CD4-positive, alpha-beta T cell treated with Interleukin-6 for 4 hours (primary cell): ENCODE measurements at regions not wholly inside any gene's neighbourhood (a gene's known extent, or its start where the extent isn't known, plus 50 kb on each side); places are given as distances from the start of the nearest gene placed in this dataset.
"Not testable (repeated sequence)": the region's sequence is repeated elsewhere in the genome, so short reads cannot be mapped to it uniquely, and the experiment has no call there.

Experiments
- DNase-seq: peaks from one replicate; pipeline ENCODE4 v3.0.0-alpha.2; 2020; ENCODE audit warnings: mixed read lengths

DNA sequence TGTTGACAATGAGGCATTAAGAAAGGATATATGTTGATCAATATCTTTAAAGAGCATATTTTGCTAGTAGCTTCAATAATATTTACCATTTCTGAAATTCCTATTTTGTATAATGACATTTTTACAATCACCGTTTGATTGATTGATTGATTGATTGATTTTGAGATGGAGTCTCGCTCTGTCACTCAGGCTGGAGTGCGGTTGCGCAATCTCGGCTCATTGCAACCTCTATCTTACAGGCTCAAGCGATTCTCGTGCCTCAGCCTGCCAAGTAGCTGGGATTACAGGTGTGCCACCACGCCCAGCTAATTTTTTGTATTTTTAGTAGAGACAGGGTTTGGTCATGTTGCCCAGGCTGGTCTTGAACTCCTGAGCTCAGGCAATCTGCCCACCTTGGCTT, 150.9 kb upstream of the TEX13D start:
- DNase-seq, result not testable (repeated sequence)

DNA sequence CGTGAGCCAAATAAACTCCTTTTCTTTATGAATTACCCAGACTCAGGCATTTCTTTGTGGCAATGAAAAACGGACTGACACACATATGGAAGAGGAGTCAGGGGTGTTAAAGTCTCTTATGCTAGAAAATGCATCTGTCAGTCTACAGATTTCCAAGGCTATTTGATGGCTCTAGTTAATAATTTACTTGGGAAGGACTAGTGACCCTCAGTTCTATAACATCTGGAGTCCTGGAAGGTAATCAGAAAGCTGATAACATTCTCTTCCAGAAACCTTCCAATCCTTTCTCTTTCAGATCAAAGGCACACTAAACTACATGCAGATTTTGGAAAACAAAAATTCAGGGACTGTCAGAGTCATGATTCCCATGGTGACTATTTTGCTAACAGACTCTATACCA, 142.0 kb upstream of the TEX13D start:
- DNase-seq, result no peak

DNA sequence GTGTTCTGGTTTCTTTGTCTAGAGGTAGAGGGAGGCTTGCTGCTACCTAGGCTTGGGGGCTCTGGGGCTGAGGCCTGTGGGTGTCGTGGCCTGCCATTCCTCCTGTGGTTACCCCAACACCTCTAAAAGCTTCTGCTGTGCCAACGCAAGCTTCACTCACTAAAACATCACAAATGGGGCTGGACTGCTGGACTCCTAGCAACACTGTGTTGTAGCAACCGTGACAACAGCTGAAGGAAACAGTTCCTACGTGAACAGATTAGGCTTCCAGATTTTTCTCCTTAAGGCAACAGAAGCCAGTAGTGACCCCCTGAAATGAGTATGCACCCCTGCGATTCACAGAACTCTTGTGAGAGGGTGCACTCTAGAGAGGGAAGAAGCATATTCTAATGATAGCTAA, 138.3 kb upstream of the TEX13D start:
- no peak for DNase-seq

GRCh38 chrX:124194901-124195300, 137.6 kb upstream of the TEX13D start:
- DNase-seq, result no peak

GRCh38 chrX:124203311-124203710, 129.1 kb upstream of the TEX13D start:
- no peak for DNase-seq

DNA sequence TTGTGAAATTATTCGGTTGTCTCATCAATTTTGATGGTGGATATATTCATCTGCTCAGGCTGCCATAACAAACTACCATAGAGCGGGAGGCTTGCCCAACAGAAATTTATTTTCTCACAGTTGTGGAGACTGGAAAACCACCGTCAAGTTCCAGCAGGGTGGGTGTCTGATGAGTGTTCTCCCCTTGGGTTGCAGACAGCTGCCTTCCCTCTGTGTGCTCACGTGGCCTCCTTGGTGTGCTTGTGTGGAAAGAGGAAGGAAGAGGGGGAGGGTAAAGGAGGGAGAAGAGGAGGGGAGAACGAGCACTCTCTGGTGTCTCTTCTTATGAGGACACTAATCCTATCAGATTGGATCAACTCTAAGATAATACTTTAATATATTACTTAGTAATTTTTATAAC, 123.8 kb upstream of the TEX13D start:
- no peak for DNase-seq

GRCh38 chrX:124209792-124210576, 122.5 kb upstream of the TEX13D start:
- no peak for DNase-seq

GRCh38 chrX:124211312-124211942, 121.0 kb upstream of the TEX13D start:
- peak; percentile 33 for DNase-seq

DNA sequence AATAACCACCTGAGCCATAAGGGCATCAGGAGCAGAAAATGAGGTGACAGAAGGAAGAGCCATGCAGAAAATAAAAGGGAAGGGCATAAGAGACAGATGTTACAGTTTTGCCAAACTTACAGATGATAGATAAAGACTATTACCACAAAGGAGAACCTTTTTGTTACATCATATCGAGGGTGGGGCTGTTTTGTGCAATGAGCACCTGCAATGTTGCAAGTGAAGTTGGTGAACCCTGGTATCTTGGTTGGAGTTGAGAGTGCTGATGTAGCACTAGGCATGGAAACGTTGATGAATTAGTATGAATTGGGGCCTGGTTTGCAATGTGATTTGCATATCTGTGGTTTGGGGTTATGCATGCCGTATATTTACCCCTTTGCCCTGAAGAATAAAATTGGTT, 119.8 kb upstream of the TEX13D start:
- DNase-seq, result peak; percentile 30

GRCh38 chrX:124215786-124216185, 116.7 kb upstream of the TEX13D start:
- no peak for DNase-seq

DNA sequence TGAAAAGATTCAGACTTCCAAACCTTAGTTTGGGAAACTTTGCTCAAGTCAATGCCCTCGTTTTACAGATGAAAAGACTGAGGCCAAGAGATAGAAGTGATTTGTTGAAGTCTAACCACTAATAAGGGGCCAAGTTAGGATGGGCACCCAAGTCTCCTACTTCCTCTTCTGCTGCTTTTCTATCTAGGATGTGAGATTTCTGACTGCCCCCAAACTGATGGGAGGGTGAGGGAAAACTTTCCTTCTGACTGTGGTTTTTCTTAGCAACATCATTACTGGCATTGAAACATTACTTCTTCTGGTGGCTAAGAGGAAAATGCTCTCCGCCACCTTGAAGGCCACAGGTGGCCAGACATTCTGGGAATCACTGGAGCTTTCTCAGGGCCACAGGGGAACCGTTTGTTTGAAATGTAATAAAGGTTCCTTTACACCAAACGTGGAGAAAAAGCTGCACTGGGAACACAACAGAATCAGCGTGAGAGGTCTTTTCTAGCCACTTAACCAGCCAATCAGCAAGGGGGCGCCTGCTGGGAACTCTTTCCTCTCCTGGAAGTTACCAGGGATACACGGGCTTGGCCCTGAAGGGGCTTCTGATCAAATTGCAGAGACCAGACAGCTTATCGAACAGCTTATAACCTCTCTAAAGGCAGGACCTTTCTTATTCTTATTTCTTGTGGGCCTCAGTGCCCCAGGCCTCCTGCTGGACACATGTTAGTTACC, 115.9 kb upstream of the TEX13D start:
- no peak for DNase-seq

DNA sequence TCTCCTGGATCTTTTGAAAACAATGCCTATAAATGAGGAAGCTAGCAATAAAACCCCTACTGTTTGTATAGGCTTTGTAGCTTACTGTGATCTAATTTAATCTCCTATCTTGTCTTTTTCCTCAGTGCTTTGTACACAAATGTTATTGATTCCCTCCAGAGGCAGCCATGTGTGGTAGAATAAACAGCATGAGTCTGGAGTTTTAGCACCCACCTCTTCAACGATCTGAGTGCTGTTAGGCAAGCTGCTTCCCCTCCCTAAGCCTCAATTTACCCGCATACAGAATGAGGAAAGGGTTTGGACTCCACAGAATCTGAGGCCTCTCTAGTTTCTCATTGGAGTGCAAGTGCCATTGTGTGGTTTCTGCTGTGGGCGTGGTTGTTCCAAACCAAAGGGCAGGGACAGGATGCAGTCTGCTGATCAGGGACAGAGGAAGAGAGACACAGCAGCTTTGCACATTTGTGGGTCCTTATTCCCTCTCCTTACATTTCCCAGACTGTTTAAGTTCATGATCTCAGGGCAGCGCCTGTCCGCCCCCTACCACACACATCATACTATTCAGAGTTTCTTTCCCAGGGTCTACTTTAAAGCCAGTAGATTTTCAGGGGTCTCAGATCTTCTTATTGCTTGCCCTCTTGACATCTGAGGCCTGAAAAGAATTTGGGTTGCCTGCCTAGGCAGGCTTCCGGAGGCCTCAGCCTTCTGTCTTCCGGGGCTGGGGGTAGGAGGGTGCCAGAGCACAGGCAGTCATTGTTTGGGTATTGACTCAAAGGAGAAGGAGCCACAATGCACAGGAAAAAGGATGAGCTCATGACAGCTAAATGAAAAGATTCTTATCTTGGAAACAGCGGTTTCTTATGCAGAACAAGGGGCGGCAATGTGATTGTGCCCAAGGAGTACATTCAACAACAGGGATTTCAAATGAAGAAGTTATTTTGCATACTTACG, 114.9 kb upstream of the TEX13D start:
- DNase-seq, result peak; percentile 76

- DNase-seq, result peak; percentile 17
Observed at GRCh38 chrX:124223524-124223923, 108.9 kb upstream of the TEX13D start.

DNA sequence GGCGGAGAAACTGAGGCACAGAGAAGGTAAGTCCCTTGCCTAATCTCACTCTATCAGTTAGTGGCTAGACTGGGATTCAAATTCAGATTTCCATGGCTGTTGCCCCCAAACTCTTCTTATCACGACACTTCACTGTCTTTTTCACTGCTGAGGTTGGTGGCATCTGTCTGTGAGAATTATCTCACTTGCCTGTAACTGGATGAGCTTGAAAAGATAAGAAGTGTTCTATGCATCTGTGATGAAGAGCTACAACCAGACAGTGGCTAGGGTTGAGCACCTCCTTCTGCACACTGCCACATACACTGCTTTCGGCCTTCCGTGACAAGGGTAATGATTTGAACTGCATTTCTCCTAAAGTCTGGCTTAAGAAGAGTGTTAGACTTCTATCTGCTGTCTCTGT, 107.9 kb upstream of the TEX13D start:
- no peak for DNase-seq

DNA sequence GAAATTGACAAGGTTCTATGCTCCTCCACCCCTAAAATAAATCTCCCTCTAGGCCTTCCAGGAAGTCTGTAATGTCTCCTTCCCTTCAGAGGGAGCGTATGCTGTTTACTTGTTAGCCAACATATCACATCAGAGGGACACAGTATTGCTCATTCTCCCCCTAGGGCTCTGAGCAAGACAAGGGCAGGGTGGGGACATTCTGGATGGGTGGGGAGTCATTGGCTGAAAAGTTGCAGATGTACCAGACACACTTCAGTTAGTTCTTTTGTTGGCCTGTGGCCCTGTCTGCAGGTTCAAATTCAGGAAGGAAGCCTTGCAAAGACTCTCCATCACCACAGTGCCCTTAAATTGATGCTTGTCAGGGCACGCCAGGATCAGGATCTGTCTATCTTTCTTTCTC, 106.3 kb upstream of the TEX13D start:
- peak; percentile 22 for DNase-seq

GRCh38 chrX:124228849-124229248, 103.6 kb upstream of the TEX13D start:
- no peak for DNase-seq

- no peak for DNase-seq
Observed at GRCh38 chrX:124229374-124229773, 103.1 kb upstream of the TEX13D start.

DNA sequence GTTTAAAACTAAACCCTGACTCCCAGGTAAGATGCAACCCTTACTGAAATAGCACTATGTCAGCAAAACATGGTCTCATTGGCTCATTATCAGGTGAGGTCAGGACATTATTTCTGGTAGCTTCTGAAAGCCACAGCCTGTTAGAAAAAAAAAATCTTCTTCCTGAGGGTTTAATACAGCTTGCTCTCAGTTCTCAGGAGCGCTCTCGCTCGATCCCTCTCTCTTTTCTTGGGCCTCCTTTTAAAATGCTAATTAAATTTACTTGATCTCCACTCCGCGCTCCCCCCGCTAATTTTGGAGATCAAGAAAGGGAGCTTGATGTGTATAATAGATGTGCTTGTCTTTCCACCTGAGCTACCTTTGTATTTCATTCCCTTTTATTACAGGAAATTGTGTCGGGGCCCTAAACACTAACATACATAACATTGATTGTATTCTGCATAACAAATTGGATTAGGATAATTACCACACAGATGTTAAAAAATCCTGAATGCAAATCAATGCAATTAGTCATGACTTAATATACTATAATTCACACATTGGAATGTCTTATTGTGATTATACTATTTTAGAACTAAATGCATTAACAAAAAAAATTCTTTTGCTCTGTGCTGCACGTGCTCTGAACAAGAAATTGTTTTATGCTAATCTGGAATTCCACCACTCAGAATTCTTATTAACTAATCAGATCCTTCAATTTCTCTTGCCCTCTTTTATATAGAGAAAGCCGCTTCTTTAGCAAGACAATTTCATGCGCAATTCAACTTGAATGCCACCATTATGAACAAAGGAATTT, 101.6 kb upstream of the TEX13D start:
- no peak for DNase-seq

GRCh38 chrX:124231451-124231759, 101.1 kb upstream of the TEX13D start:
- DNase-seq, result no peak

DNA sequence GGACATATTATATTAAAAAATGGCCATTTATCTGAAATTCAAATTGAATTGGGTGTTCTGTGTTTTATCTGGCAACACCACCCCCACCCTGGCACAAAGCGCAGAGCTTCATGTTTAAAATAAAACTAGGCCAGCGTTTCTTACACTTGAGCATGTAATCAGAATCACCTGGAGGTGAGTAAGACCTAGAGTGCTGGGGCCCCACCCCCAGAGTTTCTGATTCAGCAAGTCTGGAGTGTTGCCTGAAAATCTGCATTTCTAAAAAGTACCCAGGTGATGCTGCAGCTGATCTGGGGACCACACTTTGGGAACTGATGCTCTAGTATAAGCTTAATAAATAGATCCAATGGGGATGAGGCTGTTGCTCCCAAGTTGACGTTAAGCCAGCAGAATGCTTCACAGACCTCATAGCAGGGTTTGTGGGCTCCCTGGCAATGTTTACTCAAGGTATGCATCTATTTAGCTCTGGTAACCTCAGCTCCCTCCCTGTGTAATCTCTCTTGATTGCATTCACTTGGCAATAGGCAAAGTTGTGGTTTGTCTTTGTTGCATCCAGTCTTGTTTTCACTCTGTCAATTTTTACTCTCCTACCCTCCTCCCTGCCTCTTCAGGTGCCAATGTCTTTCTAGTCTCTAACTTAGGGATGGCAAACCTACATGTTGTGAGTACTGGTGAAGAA, 99.8 kb upstream of the TEX13D start:
- DNase-seq, result peak; percentile 45

GRCh38 chrX:124234348-124234747, 98.1 kb upstream of the TEX13D start:
- no peak for DNase-seq

- DNase-seq, result no peak
Observed at GRCh38 chrX:124238268-124238667, 94.2 kb upstream of the TEX13D start.
